ENCODE measurements at regions not wholly inside any gene's neighbourhood (a gene's known extent, or its start where the extent isn't known, plus 50 kb on each side); places are given as distances from the start of the nearest gene placed in this dataset.
A peak's percentile ranks its signal among the peaks of the same experiment; 100 is the strongest.

DNA sequence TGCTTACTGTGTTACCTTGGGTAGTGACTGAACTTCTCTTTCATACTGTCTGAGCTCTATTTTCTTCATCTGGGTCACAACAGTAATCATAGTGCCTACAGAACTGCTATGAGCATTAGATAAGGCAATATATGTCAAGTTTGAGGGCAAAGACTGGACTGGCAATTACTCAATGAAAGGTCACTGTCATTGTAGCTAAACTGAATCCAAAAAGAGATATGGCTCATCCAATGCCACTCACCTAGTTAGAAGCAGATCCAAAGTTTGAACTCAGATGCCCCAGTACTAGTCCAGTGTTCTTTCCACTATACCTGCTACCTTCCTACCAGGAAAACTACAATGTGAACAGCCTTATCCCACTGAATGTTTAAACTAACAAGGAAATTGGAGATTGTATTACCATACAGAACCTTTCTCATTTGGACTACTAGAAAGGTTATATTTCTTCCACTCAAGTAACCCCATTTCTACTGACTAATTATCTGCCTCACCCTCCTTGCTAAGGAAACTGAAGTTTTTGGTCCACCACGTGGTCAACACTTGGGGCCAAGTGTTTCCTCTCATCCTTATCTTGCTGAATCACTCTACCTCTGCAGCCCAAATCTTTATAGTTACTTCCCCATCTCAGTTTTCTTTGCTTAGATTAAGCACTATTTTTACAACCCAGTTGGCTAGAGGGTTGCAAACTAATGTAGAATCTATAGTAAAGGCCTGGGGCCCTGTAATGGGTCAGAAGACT lies 202.3 kb upstream of the LPP start:
- no peak for DNase-seq (ENCODE audit: low read depth in 2 of 2)

DNA sequence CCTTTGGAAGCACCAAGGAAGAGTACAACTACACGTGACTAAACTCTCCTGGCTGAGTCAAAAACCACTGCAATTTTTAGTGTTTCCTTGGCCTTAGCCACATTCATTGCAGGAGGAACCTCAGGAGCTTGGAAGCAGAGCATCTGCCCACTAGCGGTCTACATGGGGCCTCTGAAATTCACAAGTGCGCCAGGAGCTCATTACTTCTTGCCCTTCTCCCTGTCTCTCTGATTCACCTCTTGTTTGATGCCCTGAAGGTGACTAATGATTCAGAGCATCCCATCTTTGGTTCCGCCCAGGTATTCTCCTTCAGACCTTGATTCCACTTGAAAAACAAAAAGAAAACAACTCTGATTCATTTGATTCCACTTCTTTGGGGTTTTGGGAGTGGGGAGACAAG lies 201.1 kb upstream of the LPP start:
- DNase-seq (ENCODE audit: low read depth in 2 of 2): no peak

DNA sequence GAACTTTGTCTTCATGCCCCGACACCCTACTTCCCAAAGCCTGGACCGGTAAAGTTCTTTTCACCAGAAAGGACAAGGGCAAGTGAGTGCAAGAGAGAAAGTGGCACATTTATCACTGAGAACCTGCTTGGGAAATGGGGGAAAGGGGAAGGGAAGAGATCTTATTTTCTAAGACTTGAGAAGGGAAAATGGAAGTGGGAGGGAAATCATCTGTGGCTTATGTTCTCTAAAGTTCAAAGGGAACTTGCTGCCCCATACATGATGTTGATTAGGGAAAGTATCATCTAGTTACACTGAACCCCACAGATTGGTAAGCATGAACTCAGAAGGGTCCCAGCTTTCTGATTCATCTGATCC lies 199.5 kb upstream of the LPP start:
- no peak for DNase-seq (ENCODE audit: low read depth in 2 of 2)

DNA sequence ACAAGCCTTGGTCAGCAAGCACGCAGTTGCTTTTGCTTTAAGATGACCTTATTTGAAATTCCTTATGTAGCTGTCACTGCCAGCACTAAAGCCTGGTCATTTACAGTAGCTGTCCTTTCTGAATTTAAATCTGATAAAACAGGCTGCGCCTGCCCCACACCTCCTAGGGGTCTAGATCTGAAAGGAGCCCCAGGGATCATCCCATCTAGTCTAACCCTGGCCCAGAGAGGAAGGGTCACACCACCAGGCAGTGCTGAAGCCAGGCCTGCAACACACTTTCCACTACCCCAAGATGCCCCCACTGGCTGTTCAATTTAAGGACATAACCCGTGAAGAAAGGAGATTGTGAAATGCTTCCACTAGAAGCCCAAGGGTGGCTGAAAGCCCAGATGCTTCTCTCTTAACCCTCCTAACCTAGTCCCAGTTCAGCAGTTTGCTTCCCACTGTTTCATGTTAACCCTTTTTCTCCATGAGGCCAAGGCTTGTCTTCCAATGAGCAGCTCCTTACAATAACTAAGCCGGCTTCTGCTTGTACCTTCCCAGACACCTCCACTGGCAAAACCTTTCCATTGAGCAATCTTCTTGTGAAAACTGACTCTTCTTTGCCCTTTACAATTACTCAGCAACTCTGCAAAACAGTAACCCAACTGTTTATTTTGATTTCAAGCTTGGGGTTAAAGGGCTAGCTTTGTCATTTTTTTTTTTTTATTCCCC lies 198.9 kb upstream of the LPP start:
- DNase-seq (ENCODE audit: low read depth in 2 of 2): no peak

DNA sequence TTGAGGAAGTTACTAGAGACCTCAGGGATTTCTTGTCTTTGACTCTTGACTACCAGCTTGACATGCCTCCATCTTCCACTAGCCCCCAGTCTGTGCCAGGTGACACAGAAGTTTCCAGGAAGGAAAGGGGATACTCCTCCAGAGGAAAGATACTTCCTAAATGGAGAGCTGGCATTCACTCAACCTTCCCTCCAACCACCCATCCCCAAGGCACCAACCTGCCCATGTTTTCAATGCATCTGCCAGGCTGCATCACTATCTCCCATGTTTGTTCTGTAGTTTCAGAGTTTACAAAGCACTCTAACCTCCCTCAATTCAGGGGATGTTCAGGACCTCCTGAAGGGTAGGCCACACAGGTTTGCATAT lies 198.4 kb upstream of the LPP start:
- no peak for DNase-seq (ENCODE audit: low read depth in 2 of 2)

DNA sequence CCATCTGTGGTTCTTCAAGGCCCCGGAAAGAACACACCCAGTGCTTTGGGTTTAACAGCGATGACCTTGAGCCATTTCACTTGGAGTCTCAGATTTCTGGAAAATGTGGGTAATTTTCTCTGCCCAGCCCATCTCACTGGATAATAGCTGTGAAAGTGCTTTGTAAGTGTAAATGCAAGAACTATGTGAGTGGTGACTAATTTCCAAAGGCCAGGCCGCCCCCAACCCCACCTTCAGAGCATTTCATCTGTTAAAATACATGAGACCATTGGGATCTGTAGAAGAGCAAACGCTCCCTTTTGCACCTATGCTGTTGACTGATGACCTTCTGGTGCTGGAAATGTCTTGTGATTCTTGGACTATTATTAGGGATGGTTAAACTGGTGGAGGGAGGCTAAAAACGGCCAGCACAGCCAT lies 196.8 kb upstream of the LPP start:
- no peak for DNase-seq (ENCODE audit: low read depth in 2 of 2)

DNA sequence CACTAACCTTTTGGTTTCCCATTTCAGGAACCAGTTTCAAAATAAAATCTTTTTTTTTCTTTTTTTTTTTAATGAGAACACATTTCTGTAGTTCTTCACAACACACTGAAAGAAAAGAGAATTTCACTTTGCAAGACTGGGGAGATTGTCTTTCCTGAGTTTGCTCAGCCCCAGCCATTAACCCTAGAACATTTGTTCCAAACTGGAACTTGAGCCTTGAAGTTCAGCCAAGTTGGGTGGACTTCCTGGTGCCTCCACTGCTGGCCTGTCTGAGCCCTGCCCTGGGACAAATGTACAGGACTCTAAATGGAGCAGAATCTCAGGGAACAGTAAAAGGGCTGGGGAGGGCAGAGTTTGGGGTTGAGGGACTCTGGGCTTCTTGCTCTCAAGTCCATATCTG lies 196.4 kb upstream of the LPP start:
- DNase-seq (ENCODE audit: low read depth in 2 of 2): no peak

DNA sequence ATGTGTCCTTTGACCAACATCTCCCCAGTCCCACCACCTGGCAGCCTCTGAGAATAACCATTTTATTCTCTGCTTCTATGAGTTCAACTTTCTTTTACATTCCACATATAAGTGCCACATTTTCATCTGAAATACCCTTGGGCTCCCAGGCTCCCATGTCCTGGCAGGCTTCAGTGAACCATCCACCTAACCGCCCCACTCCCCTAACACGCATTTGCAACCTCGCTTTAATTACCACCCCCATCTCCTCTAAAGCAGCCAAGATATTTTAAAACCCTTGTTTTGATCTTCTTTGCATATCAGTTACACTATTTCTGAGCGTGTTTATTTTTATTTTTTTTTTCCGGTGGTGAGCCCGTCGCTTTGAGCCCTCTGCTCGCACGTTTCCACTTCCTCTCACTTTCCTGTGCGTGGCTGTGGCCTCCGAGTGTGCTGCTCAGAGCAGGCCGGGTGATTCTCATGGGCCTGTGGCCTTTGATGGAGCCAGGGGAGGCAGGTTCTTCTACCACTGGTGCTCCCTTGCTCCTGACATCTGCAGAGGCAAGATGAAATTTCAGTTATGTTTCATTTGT lies 195.4 kb upstream of the LPP start:
- peak in 1 of 2 experiments; percentile 26 for DNase-seq (ENCODE audit: low read depth in 2 of 2)

DNA sequence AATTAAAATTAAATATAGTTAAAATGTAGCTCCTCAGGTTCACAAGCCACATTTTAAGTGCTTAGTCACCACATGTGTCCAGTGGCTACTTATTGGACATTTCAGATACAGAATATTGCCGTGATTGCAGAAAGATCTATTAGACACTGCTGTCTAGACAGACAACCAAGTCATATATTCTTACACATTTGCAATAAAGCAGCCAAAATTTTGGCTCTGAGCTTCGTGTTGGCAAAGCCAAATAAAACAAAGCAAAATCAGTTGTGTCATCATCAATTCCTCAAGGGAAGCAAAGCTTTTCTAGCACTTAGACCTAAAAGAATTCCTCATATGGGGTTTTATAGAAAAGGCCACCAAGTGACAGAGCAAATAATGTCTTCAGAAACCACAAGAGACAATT lies 193.1 kb upstream of the LPP start:
- DNase-seq (ENCODE audit: low read depth in 2 of 2): no peak

DNA sequence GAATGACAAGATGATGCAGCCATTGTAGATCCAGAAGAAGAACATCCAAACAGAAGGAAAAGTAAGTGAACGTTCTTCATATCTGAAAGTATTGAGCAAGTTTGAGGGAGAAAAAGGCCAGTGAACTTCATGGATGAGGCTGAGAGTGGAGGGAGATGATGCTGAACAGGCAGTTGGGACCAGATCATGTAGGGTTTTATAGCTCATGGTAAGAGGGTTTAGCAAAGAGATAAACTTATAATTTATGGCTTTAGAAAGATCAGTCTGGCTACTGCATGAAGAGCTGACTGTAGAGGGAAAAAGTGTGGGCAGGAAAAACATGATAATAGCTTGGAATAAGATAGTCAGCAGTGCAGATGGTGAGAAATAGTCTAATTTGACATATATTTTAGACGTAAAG lies 192.6 kb upstream of the LPP start:
- no peak for DNase-seq (ENCODE audit: low read depth in 2 of 2)

DNA sequence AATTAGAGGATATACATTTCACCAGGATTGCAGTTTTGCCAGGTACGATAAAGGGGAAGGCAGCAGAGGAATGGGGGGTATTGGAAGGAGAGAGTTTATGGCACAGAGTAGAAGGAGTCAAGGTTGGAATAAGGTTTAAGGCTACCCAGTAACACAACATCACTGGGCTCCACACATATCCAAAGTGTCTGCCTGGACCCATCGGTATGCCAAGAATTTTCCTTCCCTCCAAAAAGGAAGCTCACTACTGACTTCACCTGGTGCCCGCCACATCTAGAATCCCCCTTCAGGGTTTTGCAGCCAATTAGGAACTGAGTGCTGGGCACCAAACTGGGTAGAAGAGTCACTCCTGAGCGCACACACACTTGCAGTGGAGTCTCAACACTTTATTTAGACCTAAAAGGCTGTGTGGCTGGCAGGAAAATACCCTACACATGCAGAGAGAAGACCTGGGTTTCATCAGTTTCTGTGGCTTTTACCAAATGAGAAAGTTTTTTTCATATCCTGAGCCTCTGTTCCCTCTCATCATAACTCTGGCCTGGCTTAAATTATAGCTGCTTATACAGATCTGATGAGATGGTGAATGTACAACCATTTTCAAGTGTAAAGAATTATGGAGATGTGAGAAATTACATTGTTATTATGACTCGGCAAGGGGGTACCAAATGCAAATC lies 190.8 kb upstream of the LPP start:
- no peak for DNase-seq (ENCODE audit: low read depth in 2 of 2)

DNA sequence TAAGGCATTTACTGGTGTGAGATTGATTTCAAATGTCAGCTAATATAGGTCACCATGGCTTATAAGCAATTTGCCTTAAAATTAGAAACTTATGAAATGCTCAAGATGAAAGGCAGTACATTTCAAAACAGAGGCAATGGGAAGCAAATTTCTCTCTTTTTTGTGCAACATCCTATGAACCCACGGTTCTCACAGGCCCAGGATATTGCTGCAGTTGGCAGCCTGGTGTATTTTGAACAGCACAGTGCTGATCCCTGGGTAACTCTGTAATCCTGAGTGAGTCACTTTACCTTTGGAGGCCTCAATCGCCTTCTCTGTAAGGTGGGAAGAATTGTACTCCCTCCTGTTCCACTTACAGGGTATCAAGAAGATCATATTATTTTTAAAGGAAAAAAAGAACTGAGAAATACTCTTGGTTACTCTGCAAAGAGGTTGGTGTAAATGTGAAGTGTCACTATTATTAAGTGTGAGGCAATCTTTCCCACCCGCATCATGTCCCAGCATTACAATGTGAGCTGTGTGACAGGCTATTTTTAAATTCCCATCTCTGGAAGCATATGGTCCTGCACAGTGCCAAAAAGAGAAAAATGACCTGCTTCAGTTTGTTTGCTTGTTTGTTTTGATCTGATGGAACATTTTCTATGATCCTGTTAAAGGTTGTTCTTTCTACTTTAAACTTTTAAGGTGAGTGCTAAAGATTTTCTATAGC lies 190.1 kb upstream of the LPP start:
- DNase-seq (ENCODE audit: low read depth in 2 of 2): no peak

DNA sequence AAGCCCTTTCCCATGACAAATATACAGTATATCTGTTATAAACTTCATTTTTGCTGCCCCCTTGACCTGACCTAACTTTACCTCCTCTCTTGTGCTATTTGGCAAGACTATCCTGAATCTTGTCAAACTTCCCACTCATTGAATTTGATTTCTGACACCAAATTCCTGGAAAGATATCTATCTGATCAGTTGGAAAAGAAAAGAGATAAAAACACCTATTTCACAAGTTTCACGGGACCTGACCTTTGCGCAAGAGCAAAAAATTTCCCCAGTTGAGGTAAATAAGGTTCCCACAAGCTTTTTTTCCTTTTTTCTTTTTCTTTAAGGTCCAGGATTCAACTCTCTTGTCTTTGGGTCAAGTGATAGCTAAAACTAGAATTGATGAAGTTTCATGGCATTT lies 189.2 kb upstream of the LPP start:
- DNase-seq (ENCODE audit: low read depth in 2 of 2): no peak

DNA sequence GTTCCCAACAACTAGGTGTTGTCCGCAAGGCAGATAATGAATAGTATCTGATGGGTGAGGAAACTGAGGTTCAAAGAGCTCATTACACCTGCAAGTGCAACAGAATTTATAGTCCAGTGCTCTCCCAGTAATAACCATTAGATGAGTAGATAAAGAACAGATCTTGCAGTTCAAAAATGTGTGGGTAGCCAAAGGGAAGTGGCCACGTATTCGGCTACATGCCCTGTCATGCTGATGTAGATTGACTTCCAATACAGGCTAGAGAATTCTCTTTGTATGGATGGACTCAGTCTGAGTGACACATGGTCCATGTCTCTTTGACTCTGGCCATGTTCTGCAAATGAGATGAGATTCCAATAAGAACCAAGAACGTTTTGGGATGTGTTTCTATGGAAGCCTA lies 187.9 kb upstream of the LPP start:
- DNase-seq (ENCODE audit: low read depth in 2 of 2): no peak

DNA sequence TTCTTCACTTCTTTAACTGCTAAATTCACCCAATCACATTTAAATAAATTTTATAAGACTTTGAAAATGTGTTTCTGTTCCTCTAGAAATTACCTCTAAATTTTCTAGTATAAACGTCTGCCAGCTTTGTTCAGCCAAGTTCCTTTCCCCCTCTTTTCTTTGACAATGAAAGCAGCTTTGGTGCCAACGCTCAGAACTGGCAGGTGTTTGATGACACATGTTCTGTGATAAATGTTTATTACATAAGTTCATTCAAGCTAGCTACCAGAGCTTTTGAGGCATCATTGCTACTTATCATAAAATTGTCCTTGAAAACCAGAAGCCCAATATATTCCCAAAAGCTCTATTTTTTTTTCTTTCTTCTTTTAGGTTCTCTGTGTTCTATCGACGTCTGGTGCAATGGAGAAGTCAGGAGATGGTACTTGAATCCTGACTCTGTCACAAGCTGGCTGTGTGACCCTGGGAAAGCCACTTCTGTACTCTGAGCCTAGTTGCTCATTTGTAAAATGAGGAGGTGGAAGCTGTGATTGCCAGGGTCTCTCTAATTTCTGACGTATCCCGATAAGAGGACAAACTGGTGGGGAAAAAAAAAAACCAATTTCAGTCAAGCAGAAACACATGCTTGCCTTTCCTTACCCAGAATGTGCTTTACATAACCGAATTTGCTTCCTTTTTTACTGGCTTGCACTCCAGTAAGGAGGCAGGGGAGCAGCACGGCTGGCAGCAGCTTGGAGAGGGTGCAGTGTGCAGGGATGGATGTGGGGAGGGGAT lies 187.1 kb upstream of the LPP start:
- DNase-seq (ENCODE audit: low read depth in 2 of 2): no peak

DNA sequence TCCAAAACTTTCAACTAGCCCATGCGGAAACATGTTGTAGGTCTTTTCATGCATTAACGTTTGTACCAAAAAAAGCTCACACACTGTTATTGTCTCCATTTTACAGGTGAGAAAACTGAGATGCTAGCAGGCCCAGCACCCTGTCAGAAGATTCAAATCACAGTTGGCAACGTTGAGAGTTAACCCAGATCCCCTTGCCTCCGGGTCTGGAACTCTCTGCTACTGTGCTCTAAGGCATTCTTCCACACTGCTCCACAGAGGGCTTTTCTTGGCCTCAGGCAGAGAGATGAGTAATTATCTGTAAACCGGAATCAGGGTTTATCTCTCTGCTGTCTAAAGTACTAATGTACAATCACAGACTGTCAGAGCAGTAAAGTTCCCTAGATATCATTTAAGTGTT lies 186.0 kb upstream of the LPP start:
- no peak for DNase-seq (ENCODE audit: low read depth in 2 of 2)

DNA sequence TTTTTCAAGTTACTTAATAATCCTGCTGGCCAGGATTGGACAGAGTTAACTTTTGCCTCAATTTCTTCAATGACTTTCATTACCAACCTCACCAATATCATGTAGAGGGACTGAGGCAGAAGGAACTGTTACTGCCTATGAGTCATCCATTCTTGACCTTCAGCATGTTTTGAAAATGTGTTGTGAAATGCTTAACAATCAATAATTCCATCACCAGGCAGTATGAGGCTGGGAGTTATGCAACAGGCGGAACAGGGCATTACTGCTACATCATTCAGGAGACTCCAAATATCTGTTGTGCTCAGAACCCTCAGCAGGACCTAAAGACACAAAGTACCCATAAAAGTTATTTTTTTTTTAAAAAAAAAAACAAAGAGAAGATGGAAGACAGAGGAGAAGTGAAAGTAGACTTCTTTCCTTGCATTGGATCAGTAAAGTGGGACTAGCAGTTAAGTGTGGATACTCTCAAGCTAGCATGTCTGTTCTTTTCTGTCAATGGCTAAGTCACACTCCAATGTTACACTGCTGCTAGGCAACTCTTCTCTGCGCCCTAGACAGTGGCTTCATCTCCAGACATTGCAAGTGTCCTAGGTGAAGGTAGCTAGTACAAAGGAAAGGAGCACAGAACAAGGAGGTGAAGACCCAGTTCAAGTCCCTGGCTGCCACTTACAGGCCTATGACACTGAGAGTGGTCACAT lies 184.9 kb upstream of the LPP start:
- no peak for DNase-seq (ENCODE audit: low read depth in 2 of 2)

DNA sequence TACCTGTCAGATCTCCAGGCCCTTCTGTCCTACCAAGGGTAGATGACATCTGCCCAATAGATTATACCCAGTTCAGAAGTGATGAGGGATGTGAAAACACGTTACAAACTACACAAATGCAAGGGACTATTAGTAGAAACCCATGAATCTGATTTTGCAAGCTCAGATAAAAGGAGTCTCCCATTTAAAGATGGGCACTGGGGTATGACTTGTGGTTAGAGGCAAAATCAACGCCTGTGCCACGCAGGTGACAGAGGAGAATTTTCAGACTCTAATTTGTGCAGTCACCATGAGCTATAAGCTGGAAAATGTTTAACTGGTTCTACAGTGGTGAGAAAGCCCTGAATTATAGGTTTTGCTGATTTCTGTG lies 184.4 kb upstream of the LPP start:
- no peak for DNase-seq (ENCODE audit: low read depth in 2 of 2)

DNA sequence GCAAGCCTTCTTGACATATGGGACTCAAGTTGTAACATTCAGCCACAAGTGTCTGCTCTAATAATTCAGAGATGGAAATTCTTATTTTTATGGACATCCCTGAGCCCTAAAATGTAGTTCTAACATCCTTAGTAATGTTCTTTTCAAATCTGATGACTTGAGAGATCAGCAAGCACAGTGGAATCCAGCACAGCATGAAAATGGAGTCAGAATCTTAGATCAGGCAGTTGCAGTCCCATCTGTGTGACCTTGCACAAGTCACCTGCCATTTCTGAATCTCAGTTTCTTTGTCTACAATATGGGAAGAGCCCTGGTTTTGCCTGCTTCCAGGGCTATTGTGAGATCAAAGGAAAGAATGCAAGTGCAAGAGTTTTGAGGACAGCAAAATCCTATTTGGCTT lies 183.9 kb upstream of the LPP start:
- no peak for DNase-seq (ENCODE audit: low read depth in 2 of 2)

DNA sequence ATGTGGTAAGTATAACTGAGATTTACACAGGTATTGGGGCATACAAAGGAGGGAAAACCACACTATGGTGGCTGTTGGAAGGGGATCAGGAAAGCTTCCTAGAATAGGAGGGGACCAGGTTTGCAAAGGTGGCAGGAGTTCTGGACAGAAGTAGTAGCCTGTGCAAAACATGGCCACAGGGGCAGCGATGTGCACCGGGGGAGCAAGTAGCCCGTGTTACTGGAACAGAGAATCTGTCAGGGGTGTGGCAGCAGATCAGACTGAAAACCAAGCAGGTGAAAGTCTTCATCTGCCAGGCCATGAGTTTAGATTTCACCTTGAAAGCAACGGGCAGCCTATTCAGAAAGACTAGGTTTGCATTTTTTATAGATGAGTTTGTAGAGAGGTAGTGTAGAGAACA lies 182.3 kb upstream of the LPP start:
- DNase-seq (ENCODE audit: low read depth in 2 of 2): no peak

DNA sequence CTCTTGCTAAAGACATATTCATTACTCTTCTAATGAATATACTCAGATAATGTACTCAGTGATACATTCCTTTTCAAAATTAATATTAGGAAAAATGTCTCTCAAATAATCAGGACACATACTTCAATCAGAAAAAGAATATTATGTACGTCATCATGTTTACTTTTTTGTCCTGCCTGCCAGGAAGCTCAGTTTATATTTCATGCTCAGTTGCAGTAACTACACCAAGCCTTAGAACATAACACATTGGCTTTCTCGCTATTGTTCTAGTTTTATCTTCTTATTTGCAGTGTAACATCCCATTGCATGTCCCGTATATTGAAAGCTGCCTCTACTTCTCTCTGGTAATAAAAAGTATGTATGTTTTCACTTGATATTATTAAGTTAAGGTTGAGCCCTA lies 181.5 kb upstream of the LPP start:
- no peak for DNase-seq (ENCODE audit: low read depth in 2 of 2)

Measured in stimulated activated CD4-positive, alpha-beta T cell treated with anti-CD3 and anti-CD28 coated beads, Interleukin-12 subunit alpha, Interleukin-12 subunit beta, amount 100 ng/mL, for 24 hours (primary cell).